ENCODE measurements at regions not wholly inside any gene's neighbourhood (a gene's known extent, or its start where the extent isn't known, plus 50 kb on each side); places are given as distances from the start of the nearest gene placed in this dataset.

- TF ChIP-seq NFRKB (IDR thresholded peaks at IDR 0.05), result no peak
- TF ChIP-seq, protein P1, sequence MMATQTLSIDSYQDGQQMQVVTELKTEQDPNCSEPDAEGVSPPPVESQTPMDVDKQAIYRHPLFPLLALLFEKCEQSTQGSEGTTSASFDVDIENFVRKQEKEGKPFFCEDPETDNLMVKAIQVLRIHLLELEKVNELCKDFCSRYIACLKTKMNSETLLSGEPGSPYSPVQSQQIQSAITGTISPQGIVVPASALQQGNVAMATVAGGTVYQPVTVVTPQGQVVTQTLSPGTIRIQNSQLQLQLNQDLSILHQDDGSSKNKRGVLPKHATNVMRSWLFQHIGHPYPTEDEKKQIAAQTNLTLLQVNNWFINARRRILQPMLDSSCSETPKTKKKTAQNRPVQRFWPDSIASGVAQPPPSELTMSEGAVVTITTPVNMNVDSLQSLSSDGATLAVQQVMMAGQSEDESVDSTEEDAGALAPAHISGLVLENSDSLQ (IDR thresholded peaks at IDR 0.05), result peak; percentile 85
- no peak for DNase-seq (ENCODE audit: extremely low spot score)
- POLR2A ChIA-PET, result no interaction called here
- CTCF ChIA-PET, result no interaction called here
Measured at GRCh38 chr3:117567382-117567781, 857.8 kb downstream of the TUSC7 start.

DNA sequence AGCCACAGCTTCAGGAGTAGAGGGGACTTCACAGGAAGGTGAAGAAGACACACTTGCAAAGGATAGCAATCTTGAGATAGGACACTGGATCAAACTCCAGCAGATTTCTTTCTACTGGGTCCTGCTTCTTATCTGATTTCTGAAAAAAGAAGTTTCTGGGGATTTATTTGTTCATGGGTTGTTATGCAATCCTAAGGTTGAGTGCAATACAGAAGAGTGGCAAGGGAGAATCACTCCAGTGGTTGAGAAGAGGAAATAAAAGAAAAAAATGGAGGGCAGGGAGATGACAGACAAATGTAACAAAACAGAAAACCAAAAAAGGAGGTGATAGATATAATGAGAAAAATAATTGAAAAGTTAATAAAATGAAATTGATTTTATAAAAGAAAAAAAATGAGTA lies 858.3 kb downstream of the TUSC7 start:
- ChIA-PET POLR2A (no interaction called here), CTCF (no interaction called here)
- TF ChIP-seq FOXM1 (IDR thresholded peaks at IDR 0.05; ENCODE audit: borderline replicate concordance) (no peak), BHLHE40 (IDR thresholded peaks at IDR 0.05; ENCODE audit: borderline replicate concordance) (no peak), SP1 (IDR thresholded peaks at IDR 0.05) (no peak), ZNF384 (IDR thresholded peaks at IDR 0.05) (no peak), TARDBP (IDR thresholded peaks at IDR 0.05) (no peak), FOXA1 (IDR thresholded peaks at IDR 0.05) (no peak), HDGF (IDR thresholded peaks at IDR 0.05; ENCODE audit: borderline replicate concordance) (no peak), FOXK2 (IDR thresholded peaks at IDR 0.05) (no peak), ELF4 (IDR thresholded peaks at IDR 0.05) (no peak), SUZ12 (IDR thresholded peaks at IDR 0.05) (no peak), NFRKB (IDR thresholded peaks at IDR 0.05) (no peak), LEF1 (IDR thresholded peaks at IDR 0.05; ENCODE audit: borderline replicate concordance) (no peak), ARNT (IDR thresholded peaks at IDR 0.05) (no peak), L3MBTL2 (conservative IDR thresholded peaks at IDR 0.05) (no peak), CTBP1 (IDR thresholded peaks at IDR 0.05; ENCODE audit: borderline replicate concordance) (no peak)
- TF ChIP-seq, protein P1 (IDR thresholded peaks at IDR 0.05), result no peak
- no peak for DNase-seq (ENCODE audit: extremely low spot score)

DNA sequence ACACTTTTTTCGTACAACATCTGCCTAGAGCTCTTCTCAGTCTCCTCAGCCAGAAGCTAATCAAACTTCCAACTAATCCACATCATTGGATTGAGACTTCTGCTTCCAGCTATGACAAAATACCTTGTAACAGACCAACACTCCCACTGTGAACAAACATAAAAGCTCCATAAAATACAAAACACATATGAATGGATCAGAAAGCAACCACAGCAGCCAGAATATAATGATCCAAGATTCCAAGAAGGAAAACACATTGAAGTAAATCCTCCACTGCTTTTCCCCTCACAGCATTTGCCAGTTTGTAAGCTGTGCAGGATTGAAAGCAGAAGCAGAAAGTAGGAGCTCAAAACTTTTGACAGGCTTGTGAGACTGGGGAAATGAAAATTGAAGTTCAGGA lies 863.2 kb downstream of the TUSC7 start:
- TF ChIP-seq FOXA1 (IDR thresholded peaks at IDR 0.05), result no peak
- POLR2A ChIA-PET, result no interaction called here
- CTCF ChIA-PET, result no interaction called here
- DNase-seq (ENCODE audit: extremely low spot score), result no peak

DNA sequence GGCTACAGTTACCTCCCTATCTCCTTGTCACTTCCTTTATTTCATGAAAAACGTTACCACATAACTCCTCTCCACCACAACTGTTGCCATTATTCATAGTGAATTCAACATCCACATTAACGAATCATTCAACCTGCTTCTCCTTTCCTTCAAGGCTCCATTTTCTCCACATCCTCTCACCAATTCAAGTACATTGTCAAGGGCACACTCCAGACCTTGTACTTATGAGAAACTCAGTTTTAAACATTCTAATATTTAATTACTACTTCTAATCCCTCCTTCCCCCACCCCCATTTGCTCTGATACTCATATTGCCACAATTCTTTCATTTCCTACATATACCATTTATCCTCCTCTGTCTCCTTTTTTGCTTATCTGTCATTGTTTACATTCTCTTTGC lies 871.2 kb downstream of the TUSC7 start:
- ChIA-PET CTCF (no interaction called here), POLR2A (no interaction called here)
- no peak for DNase-seq (ENCODE audit: extremely low spot score)
- TF ChIP-seq ELF4 (IDR thresholded peaks at IDR 0.05) (no peak), ARNT (IDR thresholded peaks at IDR 0.05) (no peak)

DNA sequence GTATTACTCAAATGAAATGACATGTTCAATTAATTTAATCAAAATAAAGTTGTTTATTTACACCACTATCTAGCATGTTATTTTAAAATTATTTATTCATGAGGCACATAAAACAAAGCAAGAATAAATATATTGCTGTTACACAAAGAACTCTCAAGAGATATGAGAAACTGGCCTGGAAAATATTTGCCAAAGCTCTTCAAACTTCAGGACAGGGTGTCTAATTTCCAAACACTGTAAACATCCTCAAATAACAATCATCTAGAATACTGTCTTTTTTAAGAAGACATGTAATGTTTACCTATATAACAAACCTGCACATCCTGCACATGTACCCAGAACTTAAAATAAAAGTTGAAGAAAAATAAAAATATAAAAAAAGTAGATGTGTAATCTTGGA lies 876.6 kb downstream of the TUSC7 start:
- TF ChIP-seq FOXM1 (IDR thresholded peaks at IDR 0.05; ENCODE audit: borderline replicate concordance), result no peak
- TF ChIP-seq, protein P1 (IDR thresholded peaks at IDR 0.05), result no peak
- TF ChIP-seq SP1 (IDR thresholded peaks at IDR 0.05), result no peak
- no peak for TF ChIP-seq LEF1 (IDR thresholded peaks at IDR 0.05; ENCODE audit: borderline replicate concordance)
- no peak for TF ChIP-seq ELF4 (IDR thresholded peaks at IDR 0.05)
- no peak for TF ChIP-seq ZNF384 (IDR thresholded peaks at IDR 0.05)
- no peak for TF ChIP-seq HDGF (IDR thresholded peaks at IDR 0.05; ENCODE audit: borderline replicate concordance)
- no peak for TF ChIP-seq FOXA1 (IDR thresholded peaks at IDR 0.05)
- no peak for TF ChIP-seq TARDBP (IDR thresholded peaks at IDR 0.05)
- DNase-seq (ENCODE audit: extremely low spot score), result no peak
- ChIA-PET CTCF (no interaction called here), POLR2A (no interaction called here)

DNA sequence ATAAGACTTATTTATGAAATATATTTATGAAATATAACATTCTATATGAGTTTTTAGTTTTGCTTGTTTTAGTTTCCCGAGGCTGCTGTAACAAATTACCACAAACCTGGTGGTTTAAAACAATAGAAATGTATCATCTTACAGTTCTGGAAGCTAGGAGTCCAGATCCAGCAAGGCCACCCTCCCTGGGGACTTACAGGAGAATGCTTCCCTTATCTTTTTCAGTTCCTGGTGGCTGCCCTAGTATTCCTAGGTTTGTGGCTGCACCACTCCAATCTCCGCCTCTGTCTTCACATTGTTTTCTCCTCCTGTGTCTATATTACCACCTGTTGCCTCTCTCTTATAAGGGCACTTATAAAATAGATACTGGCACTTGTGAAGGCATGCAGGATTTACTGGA lies 877.8 kb downstream of the TUSC7 start:
- CTCF ChIA-PET, result no interaction called here
- TF ChIP-seq FOXM1 (IDR thresholded peaks at IDR 0.05; ENCODE audit: borderline replicate concordance) (no peak), CTBP1 (IDR thresholded peaks at IDR 0.05; ENCODE audit: borderline replicate concordance) (no peak), SP1 (IDR thresholded peaks at IDR 0.05) (no peak), ZNF384 (IDR thresholded peaks at IDR 0.05) (no peak), ARNT (IDR thresholded peaks at IDR 0.05) (no peak), BHLHE40 (IDR thresholded peaks at IDR 0.05; ENCODE audit: borderline replicate concordance) (no peak), HDGF (IDR thresholded peaks at IDR 0.05; ENCODE audit: borderline replicate concordance) (no peak), LEF1 (IDR thresholded peaks at IDR 0.05; ENCODE audit: borderline replicate concordance) (no peak), NFRKB (IDR thresholded peaks at IDR 0.05) (no peak), SUZ12 (IDR thresholded peaks at IDR 0.05) (no peak), ELF4 (IDR thresholded peaks at IDR 0.05) (no peak), TARDBP (IDR thresholded peaks at IDR 0.05) (no peak), L3MBTL2 (conservative IDR thresholded peaks at IDR 0.05) (no peak), FOXK2 (IDR thresholded peaks at IDR 0.05) (no peak), FOXA1 (IDR thresholded peaks at IDR 0.05) (no peak)
- TF ChIP-seq, protein P1 (IDR thresholded peaks at IDR 0.05), result no peak
- no peak for DNase-seq (ENCODE audit: extremely low spot score)
- POLR2A ChIA-PET, result no interaction called here

GRCh38 chr3:117589454-117589853 lies 879.9 kb downstream of the TUSC7 start:
- no peak for TF ChIP-seq FOXM1 (IDR thresholded peaks at IDR 0.05; ENCODE audit: borderline replicate concordance)
- no peak for TF ChIP-seq SP1 (IDR thresholded peaks at IDR 0.05)
- TF ChIP-seq CTBP1 (IDR thresholded peaks at IDR 0.05; ENCODE audit: borderline replicate concordance), result no peak
- TF ChIP-seq FOXK2 (IDR thresholded peaks at IDR 0.05), result no peak
- no peak for TF ChIP-seq HDGF (IDR thresholded peaks at IDR 0.05; ENCODE audit: borderline replicate concordance)
- no peak for TF ChIP-seq ELF4 (IDR thresholded peaks at IDR 0.05)
- no peak for TF ChIP-seq TARDBP (IDR thresholded peaks at IDR 0.05)
- TF ChIP-seq ARNT (IDR thresholded peaks at IDR 0.05), result no peak
- TF ChIP-seq, protein P1 (IDR thresholded peaks at IDR 0.05), result no peak
- DNase-seq (ENCODE audit: extremely low spot score), result no peak
- ChIA-PET CTCF (no interaction called here), POLR2A (no interaction called here)
